HG02870 (cell line): ENCODE measurements at regions not wholly inside any gene's neighbourhood (a gene's known extent, or its start where the extent isn't known, plus 50 kb on each side); places are given as distances from the start of the nearest gene placed in this dataset.
A peak's percentile ranks its signal among the peaks of the same experiment; 100 is the strongest.
"Not testable (repeated sequence)": the region's sequence is repeated elsewhere in the genome, so short reads cannot be mapped to it uniquely, and the experiment has no call there.

Source experiments
- ATAC-seq: cut with Tn5 transposase; IDR thresholded peaks from one replicate; pipeline ENCODE4 v1.9.1; 2021; ENCODE audit warnings: mild to moderate bottlenecking, moderate library complexity; ENCODE audit not compliant: unreplicated experiment

DNA sequence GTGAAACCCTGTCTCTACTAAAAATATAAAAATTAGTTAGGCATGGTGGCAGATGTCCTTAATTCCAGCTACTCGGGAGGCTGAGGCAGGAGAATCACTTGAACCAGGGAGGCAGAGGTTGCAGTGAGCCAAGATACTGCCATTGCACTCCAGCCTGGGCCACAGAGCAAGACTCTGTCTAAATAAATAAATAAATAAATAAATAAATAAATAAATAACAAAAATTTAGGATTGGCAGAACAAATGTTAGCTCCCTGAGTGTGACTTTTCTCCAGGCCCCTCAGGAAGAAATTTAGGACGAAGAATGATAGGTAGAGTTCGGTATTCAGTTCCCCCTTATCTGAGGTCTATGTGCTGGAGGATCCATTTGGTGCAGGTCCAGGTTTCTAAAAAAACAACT, 181.2 kb downstream of the CD47 start:
- ATAC-seq, result not testable (repeated sequence)

DNA sequence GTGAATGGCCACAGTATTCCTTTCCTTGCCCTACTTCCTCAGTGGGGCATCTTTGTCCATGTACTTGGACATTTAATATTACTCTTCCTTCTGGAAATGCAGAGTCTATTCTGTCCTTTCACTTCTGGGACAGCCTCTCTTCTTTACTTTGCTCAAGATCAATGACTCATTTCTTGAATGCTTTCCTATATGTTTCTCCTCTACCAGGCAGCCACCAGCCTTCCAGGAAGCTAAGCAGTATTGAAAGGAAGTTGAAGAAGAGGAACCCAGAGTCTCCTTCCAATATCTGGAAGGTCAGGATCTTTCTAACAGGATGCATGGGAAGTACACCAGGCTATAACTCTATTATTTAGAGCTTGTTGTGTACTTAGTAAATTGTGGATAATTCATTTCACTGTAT, 182.8 kb downstream of the CD47 start:
- no peak for ATAC-seq

DNA sequence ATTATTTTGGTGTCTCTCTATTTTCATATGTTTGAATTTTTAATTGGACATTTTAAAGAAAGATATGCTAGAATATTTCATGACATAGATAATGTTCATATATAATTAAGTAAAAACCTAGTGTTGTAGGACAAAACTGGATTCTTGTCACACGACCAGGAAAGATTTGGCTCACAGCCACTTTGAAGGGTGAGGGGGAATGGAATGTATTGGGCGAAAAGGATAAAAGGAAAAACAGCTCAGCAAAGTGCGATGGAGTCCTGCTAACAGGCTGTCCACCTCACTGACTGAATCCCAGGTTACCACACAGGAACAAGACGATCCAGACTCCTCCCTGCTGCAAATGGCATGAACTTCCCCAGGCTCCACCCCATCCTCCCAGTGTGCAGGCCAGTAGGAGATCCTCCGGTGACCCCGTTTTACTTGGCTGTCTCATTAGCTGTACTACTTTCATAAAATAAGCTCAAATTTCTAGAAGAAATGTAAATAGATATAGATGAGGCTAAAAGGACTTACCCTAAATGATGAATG, 186.2 kb downstream of the CD47 start:
- no peak for ATAC-seq

DNA sequence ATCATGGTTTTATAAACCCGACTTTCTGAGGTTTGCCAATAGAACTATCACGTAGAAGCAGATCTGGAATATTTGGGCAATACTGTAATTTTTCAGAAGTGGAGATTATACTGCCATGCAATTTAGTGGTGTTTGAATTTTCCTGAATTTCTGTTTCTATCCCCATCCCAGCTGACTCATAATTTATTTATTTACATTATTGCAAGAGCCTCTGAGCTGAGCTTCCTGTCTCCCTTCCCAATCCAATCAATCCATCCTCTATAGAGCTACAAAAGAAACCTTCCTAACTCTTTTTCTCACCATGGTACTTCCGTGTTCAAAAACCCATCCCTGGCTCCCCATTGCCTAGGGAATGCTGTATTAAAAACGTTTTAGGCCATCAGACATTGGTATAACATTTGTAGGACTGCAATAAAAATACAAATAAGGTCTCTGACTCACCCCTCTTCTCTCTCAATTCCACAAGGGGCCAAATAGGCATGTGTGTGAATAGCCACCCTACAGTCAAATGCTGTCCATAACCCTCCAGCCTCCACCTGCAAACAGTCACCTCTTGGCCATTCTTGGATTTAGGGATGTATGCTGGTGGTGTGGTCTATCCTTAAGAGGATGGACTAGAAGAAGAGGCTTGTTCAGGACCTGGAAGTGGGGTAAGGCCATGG, 190.7 kb downstream of the CD47 start:
- no peak for ATAC-seq

DNA sequence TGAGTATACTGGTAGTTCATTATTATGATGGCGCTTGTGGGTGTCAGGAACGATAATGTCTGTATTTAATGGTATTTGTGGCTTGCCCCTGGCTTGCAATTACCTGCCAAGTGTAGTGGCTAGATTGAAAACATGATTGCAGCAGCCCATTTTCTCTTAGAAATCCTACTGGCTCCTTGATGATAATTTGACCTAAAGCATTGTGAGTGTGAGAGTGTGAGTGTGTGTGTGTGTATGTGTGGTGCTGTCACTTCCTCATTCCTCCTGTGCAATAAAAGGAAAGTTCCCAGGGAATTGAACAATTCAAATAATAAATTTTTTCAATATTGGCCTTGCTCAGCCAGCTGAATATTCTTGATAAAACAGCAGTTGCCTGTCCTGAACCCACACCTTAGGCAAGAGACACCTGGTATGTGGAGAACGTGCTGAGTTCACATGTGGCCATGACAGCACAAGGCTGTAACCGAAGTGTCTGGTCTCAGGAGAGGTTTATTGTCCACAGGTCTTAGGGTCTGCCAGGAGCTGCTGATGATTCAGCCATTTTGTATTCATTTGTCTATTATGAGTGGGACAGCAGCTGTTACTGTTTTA, 193.3 kb downstream of the CD47 start:
- no peak for ATAC-seq

DNA sequence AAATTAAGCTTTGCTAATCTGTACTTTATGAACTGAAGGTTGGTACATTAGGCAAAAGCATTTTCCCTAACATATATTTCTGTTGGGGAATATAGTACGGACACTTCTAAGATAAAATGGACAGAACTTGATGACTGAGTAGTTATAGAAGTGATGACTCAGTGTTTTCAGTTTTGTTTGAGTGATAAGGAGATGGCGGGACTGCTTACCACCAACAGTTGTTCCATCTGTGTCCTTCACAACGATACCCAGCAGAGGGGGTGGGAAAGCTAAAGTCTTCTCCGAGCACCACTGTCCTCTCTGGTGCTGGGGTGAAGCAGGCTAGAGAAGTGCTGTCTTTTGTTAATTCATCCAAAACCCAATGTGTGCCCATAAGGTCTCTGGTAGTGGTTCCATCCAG, 195.8 kb downstream of the CD47 start:
- ATAC-seq, result no peak

DNA sequence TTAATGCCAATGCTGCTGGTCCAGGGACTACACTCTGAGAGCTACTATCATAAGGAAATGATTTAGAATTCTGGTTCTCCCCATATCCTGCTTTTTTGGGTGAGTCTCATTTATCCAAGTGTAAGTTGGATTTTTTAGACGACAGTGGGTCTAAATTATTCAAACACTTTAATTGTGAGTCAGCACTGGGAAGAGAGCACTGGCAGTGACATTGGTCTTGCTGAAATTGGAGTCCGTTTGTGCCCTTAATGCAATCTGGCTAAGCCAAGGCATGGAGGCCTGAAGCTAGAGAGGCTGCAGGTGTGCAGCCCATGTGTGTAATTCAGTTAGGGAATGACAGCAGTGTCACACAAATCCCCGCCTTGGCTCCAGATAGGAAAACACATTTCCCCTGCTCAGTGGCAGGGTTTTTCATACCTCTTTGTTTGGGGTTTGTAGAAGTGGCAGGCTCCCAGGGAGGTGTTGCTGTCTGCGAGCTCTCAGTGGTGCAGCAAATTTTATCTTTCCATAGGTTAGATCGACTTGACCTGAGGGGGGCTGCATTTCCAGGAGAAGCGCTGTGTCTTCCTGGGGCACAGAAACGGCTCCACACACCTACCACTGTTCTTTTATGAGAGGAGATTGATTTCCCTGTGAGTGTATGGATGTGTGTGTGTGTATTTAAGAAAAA, 197.7 kb downstream of the CD47 start:
- ATAC-seq, result no peak

DNA sequence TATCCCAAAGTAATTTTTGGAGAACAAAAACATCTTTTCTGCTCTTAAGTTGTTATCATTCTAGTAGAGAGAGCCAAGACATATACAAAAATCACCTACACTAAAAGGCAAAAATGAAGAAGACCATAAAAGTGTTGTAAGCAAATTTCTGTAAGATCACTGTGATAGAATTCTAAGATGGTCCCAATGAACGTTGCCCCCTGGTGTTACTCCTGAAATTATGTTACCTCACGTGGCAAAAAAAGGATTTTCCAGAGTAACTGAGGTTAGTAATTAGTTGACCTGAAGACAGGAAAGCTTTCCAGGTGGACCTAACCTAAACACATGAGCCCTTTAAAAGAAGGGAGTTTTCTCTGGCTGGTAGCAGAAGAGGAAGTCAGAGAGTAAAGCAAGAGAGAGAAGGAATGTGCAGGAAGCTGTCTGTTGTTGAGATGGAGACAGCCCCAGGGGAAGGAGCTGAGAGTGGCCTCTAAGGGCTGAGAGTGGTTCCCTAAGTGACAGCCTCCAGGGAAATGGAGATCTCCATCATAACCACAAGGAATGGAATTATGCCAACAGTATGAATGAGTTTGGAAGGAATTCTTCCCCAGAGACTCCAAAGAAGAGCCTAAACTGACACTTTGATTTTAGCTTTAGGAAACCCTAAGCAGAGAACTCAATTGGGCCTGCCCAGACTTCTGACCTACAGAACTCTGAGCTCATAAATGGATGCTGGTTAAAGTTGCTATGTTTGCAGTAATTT, 205.9 kb downstream of the CD47 start:
- ATAC-seq, result no peak

DNA sequence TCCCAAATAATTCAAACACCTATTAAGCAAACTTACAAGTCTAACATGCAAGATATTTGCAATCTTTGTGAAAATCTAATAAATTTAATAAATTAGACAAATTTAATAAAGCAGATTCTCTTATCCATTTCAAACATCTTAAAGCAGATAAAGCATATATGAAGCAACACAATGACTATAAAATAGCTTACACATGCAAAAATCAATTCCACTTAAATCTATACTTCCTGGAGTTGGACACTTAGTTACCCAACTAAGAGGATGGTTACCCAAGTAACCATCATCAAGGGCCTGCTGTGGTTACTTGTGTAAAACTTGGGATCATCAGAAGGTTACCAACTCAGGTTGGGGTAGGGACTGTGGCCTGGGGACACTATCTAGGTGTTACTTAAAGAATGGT, 206.8 kb downstream of the CD47 start:
- no peak for ATAC-seq

DNA sequence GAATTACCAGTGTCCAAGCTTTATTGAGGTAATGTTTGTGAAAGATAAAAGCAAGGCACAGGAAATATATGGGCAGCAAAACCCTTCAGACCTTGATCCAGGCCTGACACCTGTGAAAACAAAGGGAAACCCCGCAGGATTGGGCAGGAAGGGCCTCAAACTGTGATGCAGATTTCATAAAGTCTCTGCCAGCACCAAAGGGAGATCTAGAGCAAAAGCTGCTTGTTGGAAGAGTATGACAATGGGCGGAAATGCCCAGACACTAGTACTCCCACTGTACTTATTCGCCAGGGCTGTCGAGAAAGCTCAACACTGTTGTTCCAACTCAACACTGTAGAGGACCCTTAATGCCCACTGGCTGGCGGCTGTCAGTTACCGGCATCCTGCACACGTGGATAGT, 207.9 kb downstream of the CD47 start:
- ATAC-seq, result no peak

DNA sequence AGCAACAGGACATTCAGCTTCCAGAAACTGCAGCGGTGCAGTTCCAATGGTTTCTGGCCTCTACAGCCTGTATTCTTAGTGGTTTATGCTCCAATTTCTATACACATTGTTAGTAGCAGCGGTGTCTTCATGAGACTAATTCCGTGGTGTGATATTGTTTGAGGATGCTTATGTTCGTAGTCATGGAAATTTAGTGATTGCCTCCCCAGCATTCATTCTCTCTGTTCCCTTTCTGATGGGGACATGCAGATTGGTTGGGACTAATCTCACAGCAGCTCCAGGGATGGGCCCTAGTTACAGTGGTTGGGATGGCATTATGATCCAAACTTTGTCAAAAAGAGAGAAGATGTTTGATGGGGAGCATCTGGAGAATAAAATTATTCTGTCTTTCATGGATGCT, 208.6 kb downstream of the CD47 start:
- ATAC-seq, result no peak

DNA sequence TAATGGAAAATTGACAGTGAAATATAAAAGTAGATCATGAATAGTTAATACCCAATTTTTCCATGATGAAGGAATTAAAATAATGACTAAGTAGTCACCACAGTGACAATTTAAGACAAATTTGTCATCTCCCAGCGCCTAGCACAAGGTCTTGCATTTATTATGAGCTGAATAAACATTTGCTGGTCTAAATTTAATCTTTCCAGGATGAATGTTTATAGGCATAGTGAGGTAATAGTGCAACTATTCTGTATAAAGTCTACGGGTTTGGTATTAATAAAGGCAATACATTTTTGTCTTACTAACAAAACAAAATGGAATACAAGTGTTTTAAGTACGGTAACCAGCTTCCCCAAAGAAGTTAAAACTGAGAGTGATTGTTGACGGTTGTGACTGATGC, 209.3 kb downstream of the CD47 start:
- no peak for ATAC-seq

DNA sequence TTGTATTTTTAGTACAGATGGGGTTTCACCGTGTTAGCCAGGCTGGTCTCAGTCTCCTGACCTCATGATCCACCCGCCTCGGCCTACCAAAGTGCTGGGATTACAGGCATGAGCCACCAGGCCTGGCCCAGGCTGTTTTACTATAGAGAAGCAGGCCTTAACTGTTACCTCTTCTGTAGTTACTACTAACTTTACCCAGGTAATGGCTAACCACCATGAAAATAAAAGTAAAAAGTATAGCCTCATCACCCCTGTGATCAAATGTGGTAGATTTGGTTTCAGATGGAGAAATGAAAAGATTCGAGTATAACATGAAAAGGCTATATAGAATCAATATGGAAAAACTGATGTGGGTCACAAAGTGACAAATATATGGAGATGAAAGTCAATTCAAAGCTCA, 210.1 kb downstream of the CD47 start:
- ATAC-seq, result no peak

DNA sequence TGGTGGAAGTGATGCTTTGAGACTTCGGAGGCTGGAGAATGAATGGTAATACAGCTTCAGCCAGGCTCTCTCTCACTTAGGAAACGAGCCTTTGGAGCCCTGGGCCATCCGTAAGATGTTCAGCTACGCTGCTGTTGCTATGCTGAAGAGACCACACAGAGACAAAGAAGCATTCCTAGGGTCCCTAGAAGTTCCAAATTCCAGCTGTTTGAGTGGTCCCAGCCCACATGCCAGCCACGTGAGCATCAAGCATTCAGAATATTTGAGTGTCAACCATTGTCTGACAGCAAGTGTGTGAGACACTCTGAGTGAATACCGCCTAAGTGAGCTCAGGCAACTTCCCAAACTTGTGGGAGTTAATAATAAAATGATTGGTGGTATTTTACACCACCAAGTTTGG, 212.9 kb downstream of the CD47 start:
- ATAC-seq, result no peak

DNA sequence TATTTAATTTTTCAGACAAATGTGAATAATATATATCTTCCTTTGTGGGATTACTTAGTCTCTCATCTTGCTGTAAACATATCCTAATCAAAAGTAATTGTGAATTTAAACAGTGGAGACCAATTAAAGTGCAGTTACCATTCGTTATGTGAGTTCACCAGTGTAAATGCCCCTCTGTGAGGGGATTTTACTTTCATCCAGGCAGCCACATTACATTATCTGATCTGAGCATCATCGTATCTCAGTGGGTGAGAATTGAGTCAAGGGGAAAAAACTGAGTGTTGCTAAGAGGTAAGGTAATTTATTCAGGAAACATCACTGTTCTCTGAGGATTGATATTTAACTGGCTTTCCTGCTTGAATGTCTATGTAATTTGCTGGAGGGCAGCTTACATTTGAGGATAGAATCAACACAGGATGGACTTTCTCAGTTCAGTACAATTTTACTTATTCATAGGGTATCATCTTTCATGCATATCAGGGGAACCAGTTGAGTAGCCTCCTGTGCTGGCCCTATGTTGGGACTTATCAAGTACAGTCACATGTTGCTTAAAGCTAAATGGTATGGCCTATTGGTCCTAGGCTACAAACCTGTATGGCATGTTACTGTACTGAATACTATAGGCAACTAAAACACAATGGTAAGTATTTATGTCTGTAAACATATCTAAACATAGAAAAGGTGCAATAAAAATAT, 219.7 kb downstream of the CD47 start:
- no peak for ATAC-seq

DNA sequence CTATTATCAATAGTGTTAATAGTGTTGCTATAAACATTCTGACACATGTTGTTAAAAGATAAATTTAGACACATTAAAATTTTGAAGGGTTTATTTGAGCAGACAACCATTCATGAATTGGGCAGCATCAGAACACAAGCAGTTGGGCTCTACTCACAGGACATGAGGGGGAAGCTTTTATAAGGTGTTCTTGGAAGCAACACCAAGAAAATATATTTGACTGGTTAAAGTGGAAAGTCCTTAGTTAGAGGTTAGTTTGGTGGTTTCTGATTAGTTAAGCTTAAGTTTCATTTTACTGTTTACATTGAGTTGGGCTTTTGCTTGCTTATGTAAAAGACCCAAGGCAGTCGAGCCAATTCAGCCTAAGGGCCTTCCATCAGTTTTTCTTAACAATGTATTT, 220.7 kb downstream of the CD47 start:
- no peak for ATAC-seq

DNA sequence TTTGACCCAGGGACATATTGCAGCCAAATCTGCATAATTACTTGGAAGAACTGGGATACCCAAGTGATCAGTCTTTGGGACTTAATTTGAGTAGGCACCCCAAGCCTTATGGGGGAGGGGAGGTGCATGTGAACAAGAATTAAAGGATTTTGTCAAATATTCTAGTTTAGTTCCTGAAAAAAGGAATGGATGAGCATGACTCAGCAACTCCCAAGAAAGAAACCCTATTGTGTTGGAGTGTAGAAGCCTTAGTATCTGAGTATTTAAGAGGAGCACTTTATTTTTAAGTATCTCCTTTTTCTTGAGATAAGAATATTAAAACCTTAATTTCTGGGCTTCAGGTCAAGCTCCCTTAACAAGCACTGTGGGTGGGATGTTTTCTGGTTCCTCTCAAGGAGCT, 222.4 kb downstream of the CD47 start:
- no peak for ATAC-seq

DNA sequence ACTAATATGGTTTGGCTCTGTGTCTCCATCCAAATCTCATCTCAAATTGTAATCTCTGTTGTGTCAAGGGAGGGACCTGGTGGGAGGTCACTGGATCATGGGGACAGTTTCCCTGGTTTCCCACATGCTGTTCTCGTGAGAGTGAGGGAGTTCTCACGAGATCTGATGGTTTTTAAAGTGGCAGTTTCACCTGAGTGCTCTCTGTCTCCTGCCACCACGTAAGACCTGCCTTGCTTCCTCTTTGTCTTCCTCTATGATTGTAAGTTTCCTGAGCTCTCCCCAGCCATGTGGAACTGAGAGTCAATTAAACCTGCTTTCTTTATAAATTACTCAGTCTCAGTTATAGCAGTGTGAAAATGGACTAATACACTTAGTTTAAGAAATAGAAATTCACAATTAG, 228.9 kb downstream of the CD47 start:
- ATAC-seq, result peak; percentile 95

DNA sequence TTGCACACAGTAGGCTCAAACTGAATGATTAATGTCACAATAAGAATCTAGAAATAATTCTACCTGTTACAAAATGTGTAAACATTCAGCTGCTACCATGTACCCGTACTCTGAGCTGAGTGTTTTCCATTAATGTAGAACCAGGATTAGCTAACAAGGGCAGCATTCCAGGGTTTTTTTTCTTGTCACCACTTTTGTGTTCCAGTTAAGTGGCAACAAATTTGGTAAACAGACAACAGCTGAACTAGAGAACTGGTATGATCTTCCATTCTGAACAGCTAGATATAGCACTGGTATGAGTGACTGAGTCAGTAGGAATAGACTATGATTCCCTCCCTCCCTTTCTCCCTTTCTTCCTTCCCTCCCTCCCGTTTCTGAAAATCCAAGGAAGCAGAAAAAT, 229.4 kb downstream of the CD47 start:
- ATAC-seq, result no peak
